H9 (cell line): ENCODE measurements at regions not wholly inside any gene's neighbourhood (a gene's known extent, or its start where the extent isn't known, plus 50 kb on each side); places are given as distances from the start of the nearest gene placed in this dataset.

Experiments
- DNase-seq: peaks from one replicate; pipeline ENCODE4 v3.0.0-alpha.2; 2017
- H2AFZ ChIP-seq: one replicate; pipeline ENCODE4 v1.6.1; 2013; ENCODE audit warnings: mild to moderate bottlenecking, low read length, control low read depth, moderate library complexity
- H2AK5ac ChIP-seq: 2 replicates; pipeline ENCODE4 v1.6.1; 2013; ENCODE audit warnings: low read length, control low read depth, mixed read lengths; ENCODE audit not compliant: insufficient read length
- H2BK120ac ChIP-seq: one replicate; pipeline ENCODE4 v1.6.1; 2013; ENCODE audit warnings: low read depth, mild to moderate bottlenecking, low read length, control low read depth, inconsistent platforms; ENCODE audit not compliant: poor library complexity, severe bottlenecking
- H2BK12ac ChIP-seq: 2 replicates; pipeline ENCODE4 v1.6.1; 2013; ENCODE audit warnings: low read length, control low read depth, mixed read lengths, low read depth; ENCODE audit not compliant: insufficient read length
- H2BK15ac ChIP-seq: 2 replicates; pipeline ENCODE4 v1.6.1; 2013; ENCODE audit warnings: low read depth, low read length, control low read depth
- H2BK20ac ChIP-seq: one replicate; pipeline ENCODE4 v1.6.1; 2013; ENCODE audit warnings: low read depth, mild to moderate bottlenecking, low read length, control low read depth, inconsistent platforms; ENCODE audit not compliant: poor library complexity, severe bottlenecking
- H2BK5ac ChIP-seq: 2 replicates; pipeline ENCODE4 v1.6.1; 2013; ENCODE audit warnings: low read length, control low read depth, mixed read lengths; ENCODE audit not compliant: insufficient read length
- H3K14ac ChIP-seq: 2 replicates; pipeline ENCODE4 v1.6.1; 2013; ENCODE audit warnings: low read length, control low read depth; ENCODE audit not compliant: insufficient read depth
- H3K18ac ChIP-seq: 2 replicates; pipeline ENCODE4 v1.6.1; 2013; ENCODE audit warnings: low read depth, mild to moderate bottlenecking, mixed read lengths, low read length, control low read depth; ENCODE audit not compliant: insufficient read length
- H3K23ac ChIP-seq: 2 replicates; pipeline ENCODE4 v1.6.1; 2013; ENCODE audit warnings: low read length, control low read depth, mixed read lengths, low read depth; ENCODE audit not compliant: insufficient read length
- H3K23me2 ChIP-seq: 2 replicates; pipeline ENCODE4 v1.6.1; 2013; ENCODE audit warnings: low read depth, mild to moderate bottlenecking, mixed read lengths, low read length, control low read depth; ENCODE audit not compliant: insufficient read length, poor library complexity, severe bottlenecking
- H3K27ac ChIP-seq: 2 replicates; pipeline ENCODE4 v1.5.1; 2013; ENCODE audit warnings: low read length, control low read depth, mixed read lengths, low read depth; ENCODE audit not compliant: insufficient read length
- H3K27me3 ChIP-seq: 2 replicates; pipeline ENCODE4 v1.6.1; 2013; ENCODE audit warnings: low read length, control low read depth, inconsistent platforms; ENCODE audit not compliant: insufficient read depth
- H3K4ac ChIP-seq: 2 replicates; pipeline ENCODE4 v1.6.1; 2013; ENCODE audit warnings: low read depth, mild to moderate bottlenecking, control low read depth, inconsistent platforms, low read length, moderate library complexity
- H3K4me1 ChIP-seq: 2 replicates; pipeline ENCODE4 v1.6.1; 2013; ENCODE audit warnings: low read length, control low read depth, inconsistent platforms; ENCODE audit not compliant: insufficient read depth
- H3K4me2 ChIP-seq: 2 replicates; pipeline ENCODE4 v1.6.1; 2013; ENCODE audit warnings: low read length, control low read depth, mixed read lengths; ENCODE audit not compliant: insufficient read length, insufficient read depth
- H3K56ac ChIP-seq: 2 replicates; pipeline ENCODE4 v1.6.1; 2013; ENCODE audit warnings: low read depth, mild to moderate bottlenecking, mixed read lengths, low read length, control low read depth; ENCODE audit not compliant: insufficient read length
- H3K79me1 ChIP-seq: 2 replicates; pipeline ENCODE4 v1.6.1; 2013; ENCODE audit warnings: low read depth, mild to moderate bottlenecking, moderate library complexity, low read length, control low read depth, inconsistent platforms; ENCODE audit not compliant: insufficient read depth, poor library complexity, severe bottlenecking
- H3K79me2 ChIP-seq: 2 replicates; pipeline ENCODE4 v1.6.1; 2013; ENCODE audit warnings: low read length, control low read depth, inconsistent platforms; ENCODE audit not compliant: insufficient read depth
- H3K9ac ChIP-seq: 2 replicates; pipeline ENCODE4 v1.6.1; 2013; ENCODE audit warnings: low read length, control low read depth, mixed read lengths; ENCODE audit not compliant: insufficient read length; ENCODE audit errors: extremely low read depth
- H3K9me3 ChIP-seq: one replicate; pipeline ENCODE4 v1.6.1; 2013; ENCODE audit warnings: low read depth, low read length, inconsistent platforms; ENCODE audit not compliant: control insufficient read depth
- H3T11ph ChIP-seq: one replicate; pipeline ENCODE4 v1.6.1; 2013; ENCODE audit warnings: mild to moderate bottlenecking, low read length, control low read depth, inconsistent platforms
- H4K20me1 ChIP-seq: one replicate; pipeline ENCODE4 v1.6.1; 2013; ENCODE audit not compliant: control insufficient read depth, insufficient read length, insufficient read depth
- H4K5ac ChIP-seq: 2 replicates; pipeline ENCODE4 v1.6.1; 2013; ENCODE audit warnings: low read depth, mild to moderate bottlenecking, mixed read lengths, low read length, control low read depth; ENCODE audit not compliant: insufficient read length
- H4K8ac ChIP-seq: replicated peaks from 2 replicates; pipeline ENCODE4 v1.6.1; 2013; ENCODE audit warnings: low read length, control low read depth, mixed read lengths, low read depth; ENCODE audit not compliant: insufficient read length
- H4K91ac ChIP-seq: 2 replicates; pipeline ENCODE4 v1.6.1; 2013; ENCODE audit warnings: low read depth, mild to moderate bottlenecking, moderate library complexity, mixed read lengths, low read length, control low read depth; ENCODE audit not compliant: insufficient read length
- H3K27ac Mint-ChIP-seq, 3 experiments: 2 replicates in 2 of 3; 3 replicates in 1 of 3; pipeline ENCODE4 v1.8.0; 2020 to 2021; ENCODE audit warnings: mixed read lengths in 3 of 3, mild to moderate bottlenecking in 1 of 3, moderate library complexity in 1 of 3
- H3K27me3 Mint-ChIP-seq: 2 replicates; pipeline ENCODE4 v1.8.0; 2021; ENCODE audit warnings: low read depth, mild to moderate bottlenecking, moderate library complexity, mixed read lengths
- H3K36me3 Mint-ChIP-seq, 3 experiments: 2 replicates in 2 of 3; 3 replicates in 1 of 3; pipeline ENCODE4 v1.8.0; 2020 to 2021; ENCODE audit warnings: low read depth in 3 of 3, mixed read lengths in 3 of 3; ENCODE audit not compliant: insufficient read depth in 1 of 3
- H3K4me1 Mint-ChIP-seq, 2 experiments: 2 replicates each; pipeline ENCODE4 v1.8.0; 2020; ENCODE audit warnings: mixed read lengths in 2 of 2
- H3K4me3 Mint-ChIP-seq, 2 experiments: 2 replicates in 1 of 2; 3 replicates in 1 of 2; pipeline ENCODE4 v1.8.0; 2020 to 2021; ENCODE audit warnings: mild to moderate bottlenecking in 2 of 2, mixed read lengths in 2 of 2, moderate library complexity in 1 of 2
- H3K9me3 Mint-ChIP-seq, 2 experiments: 2 replicates in 1 of 2; 3 replicates in 1 of 2; pipeline ENCODE4 v1.8.0; 2020; ENCODE audit warnings: mild to moderate bottlenecking in 2 of 2, mixed read lengths in 2 of 2, moderate library complexity in 1 of 2
- WGBS: extraction: QIAGEN DNeasy Blood & Tissue Kit; methylation state at CpG from one replicate; pipeline ENCODE4 v1.1.7; 2013; ENCODE audit warnings: missing lambda C conversion rate, low lambda C conversion rate, mixed read lengths; ENCODE audit not compliant: insufficient read length; ENCODE audit errors: extremely low coverage; 5-methylcytosine and 5-hydroxymethylcytosine counted together
- TF ChIP-seq, protein P1 (sequence below): fragments of 200-600 bp; sonication (generic); conservative IDR thresholded peaks from 3 replicates; pipeline ENCODE4 v1.8.0; 2021; ENCODE audit warnings: antibody characterized with exemption, mild to moderate bottlenecking

DNA sequence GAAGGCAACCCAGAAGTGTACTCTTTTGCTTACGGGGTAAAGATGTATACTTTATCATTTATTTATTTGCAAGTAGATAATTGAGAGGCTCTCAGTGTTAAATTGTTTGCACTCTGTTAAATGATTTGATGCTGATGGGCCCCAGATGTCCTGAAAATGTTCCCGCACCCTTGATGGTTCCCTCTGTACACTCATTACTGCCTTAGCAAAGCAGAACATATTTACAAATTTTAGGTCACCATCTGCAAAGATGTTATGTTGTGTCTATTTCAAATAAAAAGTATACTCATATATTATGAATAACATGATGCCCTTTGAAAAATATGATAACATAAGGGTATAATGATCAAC lies 240.5 kb upstream of the SNX7 start:
- Mint-ChIP-seq H3K27me3 (no peaks in the 10 kb centered on the region), H3K4me1 (peaks cover 0 to 11% of the 10 kb centered on the region in 2 experiments; a peak in 2 of 4 replicates), H3K27ac (no peak overlapping the region), H3K36me3 (no peaks in the 10 kb centered on the region; a peak in 1 of 7 replicates), H3K4me3 (no peak overlapping the region), H3K9me3 (no peaks in the 10 kb centered on the region)
- Histone ChIP-seq H4K8ac (no peak overlapping the region), H3K56ac (no peak overlapping the region), H3K4ac (no peak overlapping the region), H3K18ac (no peak overlapping the region), H2AFZ (no peak overlapping the region), H3K4me1 (no peaks in the 10 kb centered on the region), H3K79me1 (no peaks in the 10 kb centered on the region), H3T11ph (no peak overlapping the region), H4K20me1 (no peaks in the 10 kb centered on the region), H3K27me3 (no peaks in the 10 kb centered on the region), H3K79me2 (no peaks in the 10 kb centered on the region), H4K5ac (no peak overlapping the region), H2BK5ac (no peak overlapping the region), H2AK5ac (no peak overlapping the region), H3K4me2 (no peak overlapping the region), H3K9ac (no peak overlapping the region), H3K14ac (no peak overlapping the region), H2BK15ac (no peak overlapping the region), H3K9me3 (no peaks in the 10 kb centered on the region), H2BK120ac (no peak overlapping the region), H3K23ac (no peak overlapping the region), H3K27ac (no peak overlapping the region), H3K23me2 (no peaks in the 10 kb centered on the region), H2BK12ac (no peak overlapping the region), H4K91ac (no peak overlapping the region), H2BK20ac (no peak overlapping the region)
- no peak for DNase-seq
- TF ChIP-seq, protein P1, sequence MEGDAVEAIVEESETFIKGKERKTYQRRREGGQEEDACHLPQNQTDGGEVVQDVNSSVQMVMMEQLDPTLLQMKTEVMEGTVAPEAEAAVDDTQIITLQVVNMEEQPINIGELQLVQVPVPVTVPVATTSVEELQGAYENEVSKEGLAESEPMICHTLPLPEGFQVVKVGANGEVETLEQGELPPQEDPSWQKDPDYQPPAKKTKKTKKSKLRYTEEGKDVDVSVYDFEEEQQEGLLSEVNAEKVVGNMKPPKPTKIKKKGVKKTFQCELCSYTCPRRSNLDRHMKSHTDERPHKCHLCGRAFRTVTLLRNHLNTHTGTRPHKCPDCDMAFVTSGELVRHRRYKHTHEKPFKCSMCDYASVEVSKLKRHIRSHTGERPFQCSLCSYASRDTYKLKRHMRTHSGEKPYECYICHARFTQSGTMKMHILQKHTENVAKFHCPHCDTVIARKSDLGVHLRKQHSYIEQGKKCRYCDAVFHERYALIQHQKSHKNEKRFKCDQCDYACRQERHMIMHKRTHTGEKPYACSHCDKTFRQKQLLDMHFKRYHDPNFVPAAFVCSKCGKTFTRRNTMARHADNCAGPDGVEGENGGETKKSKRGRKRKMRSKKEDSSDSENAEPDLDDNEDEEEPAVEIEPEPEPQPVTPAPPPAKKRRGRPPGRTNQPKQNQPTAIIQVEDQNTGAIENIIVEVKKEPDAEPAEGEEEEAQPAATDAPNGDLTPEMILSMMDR = no peak
- WGBS = no CpG with 5 or more reads among the region's 2 CpGs
